ENCODE measurements at regions not wholly inside any gene's neighbourhood (a gene's known extent, or its start where the extent isn't known, plus 50 kb on each side); places are given as distances from the start of the nearest gene placed in this dataset.
"Not testable (repeated sequence)": the region's sequence is repeated elsewhere in the genome, so short reads cannot be mapped to it uniquely, and the experiment has no call there.

GRCh38 chr10:23493711-23494110 is 54.8 kb downstream of the OTUD1 start:
- H3K27ac ChIP-seq (ENCODE audit: low read depth, low read length), result no peak overlapping the region
- no peaks in the 10 kb centered on the region for H3K27me3 ChIP-seq (ENCODE audit: control insufficient read depth, insufficient read depth, low read length)
- H3K4me1 ChIP-seq (ENCODE audit: control insufficient read depth, insufficient read depth, low read length), result no peaks in the 10 kb centered on the region
- no peaks in the 10 kb centered on the region for H3K36me3 ChIP-seq (ENCODE audit: control insufficient read depth, insufficient read depth, low read length)
- no peak overlapping the region for H3K9ac ChIP-seq (ENCODE audit: low read depth, low read length)
- no peaks in the 10 kb centered on the region for H3K9me3 ChIP-seq (ENCODE audit: control insufficient read depth, insufficient read depth, low read length)
- no peak overlapping the region for H3K4me3 ChIP-seq (ENCODE audit: low read depth, low read length)

- H3K4me3 ChIP-seq (ENCODE audit: low read depth, low read length), result no peak overlapping the region
- no peaks in the 10 kb centered on the region for H3K36me3 ChIP-seq (ENCODE audit: control insufficient read depth, insufficient read depth, low read length)
- no peak overlapping the region for H3K9ac ChIP-seq (ENCODE audit: low read depth, low read length)
- H3K4me1 ChIP-seq (ENCODE audit: control insufficient read depth, insufficient read depth, low read length), result no peaks in the 10 kb centered on the region
- no peak overlapping the region for H3K27ac ChIP-seq (ENCODE audit: low read depth, low read length)
- no peaks in the 10 kb centered on the region for H3K27me3 ChIP-seq (ENCODE audit: control insufficient read depth, insufficient read depth, low read length)
- H3K9me3 ChIP-seq (ENCODE audit: control insufficient read depth, insufficient read depth, low read length), result no peaks in the 10 kb centered on the region
These were observed 57.9 kb downstream of the OTUD1 start for GRCh38 chr10:23496727-23497126.

- Histone ChIP-seq H3K9me3 (ENCODE audit: control insufficient read depth, insufficient read depth, low read length) (no peaks in the 10 kb centered on the region), H3K27me3 (ENCODE audit: control insufficient read depth, insufficient read depth, low read length) (no peaks in the 10 kb centered on the region), H3K9ac (ENCODE audit: low read depth, low read length) (no peak overlapping the region), H3K4me1 (ENCODE audit: control insufficient read depth, insufficient read depth, low read length) (no peaks in the 10 kb centered on the region), H3K36me3 (ENCODE audit: control insufficient read depth, insufficient read depth, low read length) (no peaks in the 10 kb centered on the region), H3K4me3 (ENCODE audit: low read depth, low read length) (no peak overlapping the region), H3K27ac (ENCODE audit: low read depth, low read length) (no peak overlapping the region)
These were observed 60.7 kb downstream of the OTUD1 start for GRCh38 chr10:23499372-23500132.

- H3K9me3 ChIP-seq (ENCODE audit: control insufficient read depth, insufficient read depth, low read length), result no peaks in the 10 kb centered on the region
- H3K27me3 ChIP-seq (ENCODE audit: control insufficient read depth, insufficient read depth, low read length), result no peaks in the 10 kb centered on the region
- no peak overlapping the region for H3K9ac ChIP-seq (ENCODE audit: low read depth, low read length)
- H3K27ac ChIP-seq (ENCODE audit: low read depth, low read length), result no peak overlapping the region
- H3K4me1 ChIP-seq (ENCODE audit: control insufficient read depth, insufficient read depth, low read length), result no peaks in the 10 kb centered on the region
- no peaks in the 10 kb centered on the region for H3K36me3 ChIP-seq (ENCODE audit: control insufficient read depth, insufficient read depth, low read length)
- H3K4me3 ChIP-seq (ENCODE audit: low read depth, low read length), result no peak overlapping the region
These were observed 67.1 kb downstream of the OTUD1 start for GRCh38 chr10:23505797-23506465.

DNA sequence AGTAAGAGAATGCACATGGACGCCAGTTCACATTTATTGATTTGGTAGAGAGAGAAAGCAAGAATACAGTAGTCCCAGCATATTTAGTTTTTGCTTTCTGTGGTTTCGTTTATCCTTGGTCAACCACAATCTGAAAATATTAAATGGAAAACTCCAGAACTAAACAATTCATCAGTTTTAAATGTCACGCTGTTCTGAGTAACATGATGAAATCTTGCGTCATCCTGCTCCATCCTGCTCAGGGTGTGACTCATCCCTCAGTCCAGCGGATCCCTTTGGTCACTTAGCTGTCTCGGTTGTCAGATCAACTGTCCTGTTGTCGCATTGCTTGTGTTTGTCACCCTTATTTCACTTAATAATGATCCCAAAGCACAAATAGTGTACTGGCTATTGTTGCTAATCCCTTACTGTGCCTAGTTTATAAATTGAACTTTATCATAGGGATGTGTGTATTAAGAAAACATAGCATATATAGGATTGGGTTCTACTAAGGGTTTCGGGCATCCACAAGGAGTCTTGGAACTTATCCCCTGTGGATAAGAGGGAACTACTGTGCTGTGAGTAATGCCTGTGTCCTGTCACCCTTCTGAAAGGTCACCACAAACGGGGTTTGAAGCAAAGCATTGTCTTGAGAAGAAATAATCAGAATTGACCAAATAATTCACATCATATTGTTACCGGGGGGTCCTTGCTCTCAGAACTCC is 73.6 kb downstream of the OTUD1 start:
- no peaks in the 10 kb centered on the region for H3K4me1 ChIP-seq (ENCODE audit: control insufficient read depth, insufficient read depth, low read length)
- H3K9me3 ChIP-seq (ENCODE audit: control insufficient read depth, insufficient read depth, low read length), result peaks cover 15% of the 10 kb centered on the region
- no peak overlapping the region; the same call in 1 of the 2 replicates for H3K4me3 ChIP-seq (ENCODE audit: low read depth, low read length)
- no peak overlapping the region for H3K27ac ChIP-seq (ENCODE audit: low read depth, low read length)
- no peaks in the 10 kb centered on the region for H3K36me3 ChIP-seq (ENCODE audit: control insufficient read depth, insufficient read depth, low read length)
- no peaks in the 10 kb centered on the region for H3K27me3 ChIP-seq (ENCODE audit: control insufficient read depth, insufficient read depth, low read length)
- H3K9ac ChIP-seq (ENCODE audit: low read depth, low read length), result no peak overlapping the region

- H3K27me3 ChIP-seq (ENCODE audit: control insufficient read depth, insufficient read depth, low read length); H3K27ac ChIP-seq (ENCODE audit: low read depth, low read length); H3K4me3 ChIP-seq (ENCODE audit: low read depth, low read length); H3K4me1 ChIP-seq (ENCODE audit: control insufficient read depth, insufficient read depth, low read length); H3K36me3 ChIP-seq (ENCODE audit: control insufficient read depth, insufficient read depth, low read length); H3K9ac ChIP-seq (ENCODE audit: low read depth, low read length): not testable (repeated sequence)
- H3K9me3 ChIP-seq (ENCODE audit: control insufficient read depth, insufficient read depth, low read length), result peaks cover 15% of the 10 kb centered on the region
These were observed 74.7 kb downstream of the OTUD1 start for GRCh38 chr10:23513621-23514020.

DNA sequence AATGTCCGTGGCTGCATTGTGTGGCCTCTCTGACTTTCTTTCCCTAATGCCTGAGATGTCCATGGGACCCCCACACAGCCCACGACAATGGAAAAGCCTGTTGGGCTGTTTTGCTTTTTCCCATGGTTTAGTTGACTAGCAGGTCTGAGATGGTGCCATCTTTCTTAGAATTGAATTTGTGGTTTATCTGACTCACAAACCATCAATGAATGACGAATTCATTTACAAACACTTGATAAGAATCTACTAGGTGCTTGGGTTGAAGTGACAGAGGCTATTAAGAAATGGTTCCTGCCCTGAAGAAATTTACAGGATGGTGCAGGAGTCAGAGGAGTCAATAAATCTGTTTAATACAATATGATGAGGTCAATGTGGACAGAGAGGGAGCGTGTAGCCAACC is 75.4 kb downstream of the OTUD1 start:
- no peaks in the 10 kb centered on the region for H3K36me3 ChIP-seq (ENCODE audit: control insufficient read depth, insufficient read depth, low read length)
- H3K4me1 ChIP-seq (ENCODE audit: control insufficient read depth, insufficient read depth, low read length), result no peaks in the 10 kb centered on the region
- H3K27ac ChIP-seq (ENCODE audit: low read depth, low read length), result no peak overlapping the region
- no peak overlapping the region for H3K9ac ChIP-seq (ENCODE audit: low read depth, low read length)
- H3K9me3 ChIP-seq (ENCODE audit: control insufficient read depth, insufficient read depth, low read length), result peaks cover 15% of the 10 kb centered on the region
- H3K27me3 ChIP-seq (ENCODE audit: control insufficient read depth, insufficient read depth, low read length), result no peaks in the 10 kb centered on the region
- no peak overlapping the region for H3K4me3 ChIP-seq (ENCODE audit: low read depth, low read length)

DNA sequence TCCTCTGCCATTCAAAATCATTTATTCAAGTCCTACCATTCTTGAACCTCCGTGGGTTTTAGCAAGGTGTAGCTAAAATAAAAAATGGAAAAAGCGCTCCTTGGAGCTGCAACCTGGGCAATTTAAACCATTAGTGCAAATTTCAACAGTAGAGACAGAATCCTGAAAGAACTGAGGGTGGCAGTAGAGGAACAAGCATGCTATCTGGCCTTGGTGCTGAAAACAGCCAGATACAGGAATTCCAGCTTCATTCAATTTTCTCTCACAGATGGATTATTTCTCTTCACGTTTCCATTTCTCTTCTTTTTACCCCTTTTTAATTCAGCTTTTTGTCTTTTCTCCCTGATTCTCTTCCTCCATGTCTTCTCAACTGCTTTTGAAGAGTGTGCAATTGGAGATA is 77.7 kb downstream of the OTUD1 start:
- H3K9ac ChIP-seq (ENCODE audit: low read depth, low read length), result no peak overlapping the region
- H3K27ac ChIP-seq (ENCODE audit: low read depth, low read length), result no peak overlapping the region
- H3K4me1 ChIP-seq (ENCODE audit: control insufficient read depth, insufficient read depth, low read length), result no peaks in the 10 kb centered on the region
- H3K36me3 ChIP-seq (ENCODE audit: control insufficient read depth, insufficient read depth, low read length), result no peaks in the 10 kb centered on the region
- no peaks in the 10 kb centered on the region for H3K27me3 ChIP-seq (ENCODE audit: control insufficient read depth, insufficient read depth, low read length)
- peaks cover 15% of the 10 kb centered on the region for H3K9me3 ChIP-seq (ENCODE audit: control insufficient read depth, insufficient read depth, low read length)
- no peak overlapping the region for H3K4me3 ChIP-seq (ENCODE audit: low read depth, low read length)

DNA sequence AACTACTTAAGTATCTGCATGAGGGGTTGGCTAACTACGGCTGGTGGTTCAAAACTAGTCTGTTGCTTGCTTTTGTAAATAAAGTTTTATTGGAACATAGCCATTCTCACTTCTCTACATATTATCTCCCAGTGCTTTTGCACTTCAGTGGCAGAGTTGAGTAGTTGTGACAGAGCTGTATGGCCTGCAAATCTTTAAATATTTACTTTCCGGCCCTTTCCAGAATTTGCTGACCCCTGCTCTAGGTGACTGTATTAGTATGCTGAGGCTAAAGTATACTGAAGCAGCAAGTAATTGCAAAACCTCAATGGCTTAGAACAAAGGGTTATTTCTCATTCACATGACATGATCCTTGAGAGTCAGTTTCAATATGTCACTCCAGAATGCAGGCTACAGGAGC is 78.3 kb downstream of the OTUD1 start:
- Histone ChIP-seq H3K27me3 (ENCODE audit: control insufficient read depth, insufficient read depth, low read length) (no peaks in the 10 kb centered on the region), H3K9me3 (ENCODE audit: control insufficient read depth, insufficient read depth, low read length) (peaks cover 11% of the 10 kb centered on the region), H3K4me3 (ENCODE audit: low read depth, low read length) (no peak overlapping the region), H3K36me3 (ENCODE audit: control insufficient read depth, insufficient read depth, low read length) (no peaks in the 10 kb centered on the region), H3K9ac (ENCODE audit: low read depth, low read length) (no peak overlapping the region), H3K27ac (ENCODE audit: low read depth, low read length) (no peak overlapping the region), H3K4me1 (ENCODE audit: control insufficient read depth, insufficient read depth, low read length) (no peaks in the 10 kb centered on the region)

- Histone ChIP-seq H3K4me3 (ENCODE audit: low read depth, low read length) (no peak overlapping the region), H3K27ac (ENCODE audit: low read depth, low read length) (no peak overlapping the region), H3K27me3 (ENCODE audit: control insufficient read depth, insufficient read depth, low read length) (no peaks in the 10 kb centered on the region)
These were observed 82.9 kb downstream of the OTUD1 start for GRCh38 chr10:23521735-23522134.

GRCh38 chr10:23522345-23522744 is 83.5 kb downstream of the OTUD1 start:
- Histone ChIP-seq H3K9ac (ENCODE audit: low read depth, low read length) (no peak overlapping the region), H3K36me3 (ENCODE audit: control insufficient read depth, insufficient read depth, low read length) (no peaks in the 10 kb centered on the region), H3K9me3 (ENCODE audit: control insufficient read depth, insufficient read depth, low read length) (no peaks in the 10 kb centered on the region), H3K4me3 (ENCODE audit: low read depth, low read length) (no peak overlapping the region), H3K27me3 (ENCODE audit: control insufficient read depth, insufficient read depth, low read length) (no peaks in the 10 kb centered on the region), H3K27ac (ENCODE audit: low read depth, low read length) (no peak overlapping the region), H3K4me1 (ENCODE audit: control insufficient read depth, insufficient read depth, low read length) (no peaks in the 10 kb centered on the region)

More at GRCh38 chr10:23521735-23522134, 82.9 kb downstream of the OTUD1 start:
- H3K4me1 ChIP-seq (ENCODE audit: control insufficient read depth, insufficient read depth, low read length), result no peaks in the 10 kb centered on the region
- H3K9ac ChIP-seq (ENCODE audit: low read depth, low read length), result no peak overlapping the region
- no peaks in the 10 kb centered on the region for H3K36me3 ChIP-seq (ENCODE audit: control insufficient read depth, insufficient read depth, low read length)
- H3K9me3 ChIP-seq (ENCODE audit: control insufficient read depth, insufficient read depth, low read length), result no peaks in the 10 kb centered on the region
